Suprapubic skin (tissue), 4 donors: ENCODE measurements at regions not wholly inside any gene's neighbourhood (a gene's known extent, or its start where the extent isn't known, plus 50 kb on each side); places are given as distances from the start of the nearest gene placed in this dataset.

ENCODE experiments used
- DNase-seq, 2 donors: peaks; one replicate each; pipeline ENCODE4 v3.0.0-alpha.2; 2019; ENCODE audit warnings: low spot score in 2 of 2
- H3K27ac ChIP-seq: fragments of 200-600 bp; sonication (generic); one replicate; pipeline ENCODE4 v1.5.1; 2019
- H3K27me3 ChIP-seq: fragments of 200-600 bp; sonication (generic); one replicate; pipeline ENCODE4 v1.5.1; 2019
- H3K36me3 ChIP-seq: fragments of 200-600 bp; sonication (generic); one replicate; pipeline ENCODE4 v1.5.1; 2019
- H3K4me1 ChIP-seq: fragments of 200-600 bp; sonication (generic); one replicate; pipeline ENCODE4 v1.5.1; 2019
- H3K4me3 ChIP-seq: fragments of 200-600 bp; sonication (generic); one replicate; pipeline ENCODE4 v1.5.1; 2019; ENCODE audit warnings: mild to moderate bottlenecking
- H3K9me3 ChIP-seq: fragments of 200-600 bp; sonication (generic); one replicate; pipeline ENCODE4 v1.5.1; 2019
- CTCF ChIP-seq, 2 donors: fragments of 200-600 bp in 1 of 2; fragments of 450-650 bp in 1 of 2; sonication (generic) in 1 of 2; IDR thresholded peaks; one replicate each; pipeline ENCODE4 v1.5.1; 2016 to 2019; ENCODE audit warnings: antibody characterized with exemption in 2 of 2, mild to moderate bottlenecking in 1 of 2, moderate library complexity in 1 of 2
- EP300 ChIP-seq: sonication (generic); formaldehyde crosslinking; IDR thresholded peaks from one replicate; pipeline ENCODE4 v1.6.1; 2017; ENCODE audit warnings: antibody characterized with exemption
- POLR2A ChIP-seq, 2 donors: fragments of 450-650 bp; IDR thresholded peaks; one replicate each; pipeline ENCODE4 v1.6.1; 2017; ENCODE audit warnings: antibody characterized with exemption in 2 of 2, mild to moderate bottlenecking in 2 of 2, moderate library complexity in 2 of 2
- POLR2AphosphoS5 ChIP-seq, 3 donors: sonication (generic); formaldehyde crosslinking; IDR thresholded peaks; one replicate each; pipeline ENCODE4 v1.6.1; 2017; ENCODE audit warnings: antibody characterized with exemption in 3 of 3
- WGBS: methylation state at CpG from one replicate; pipeline ENCODE4 v1.1.5; 2018; 5-methylcytosine and 5-hydroxymethylcytosine counted together

- no peak for TF ChIP-seq POLR2AphosphoS5 (IDR thresholded peaks at IDR 0.05)
- no peak for TF ChIP-seq EP300
- TF ChIP-seq CTCF (IDR thresholded peaks at IDR 0.05): no peak
- no peak for TF ChIP-seq POLR2A (IDR thresholded peaks at IDR 0.05)
- DNase-seq: no peak
- Histone ChIP-seq H3K4me3 (no peak overlapping the region), H3K9me3 (peaks cover 9% of the 10 kb centered on the region), H3K36me3 (no peaks in the 10 kb centered on the region), H3K27me3 (no peaks in the 10 kb centered on the region), H3K4me1 (no peaks in the 10 kb centered on the region), H3K27ac (no peak overlapping the region)
- 23% methylated on average over 2 of the region's 2 CpGs for WGBS
These were observed 477.7 kb downstream of the ZIC1 start for GRCh38 chr3:147886879-147887278.

- Histone ChIP-seq H3K4me1 (no peaks in the 10 kb centered on the region), H3K27me3 (no peaks in the 10 kb centered on the region), H3K36me3 (no peaks in the 10 kb centered on the region), H3K4me3 (no peak overlapping the region), H3K27ac (no peak overlapping the region), H3K9me3 (no peaks in the 10 kb centered on the region)
- no peak for TF ChIP-seq CTCF (IDR thresholded peaks at IDR 0.05)
- TF ChIP-seq POLR2A (IDR thresholded peaks at IDR 0.05): no peak
- no peak for TF ChIP-seq EP300
- TF ChIP-seq POLR2AphosphoS5 (IDR thresholded peaks at IDR 0.05): no peak
- WGBS: 61% methylated on average over 2 of the region's 2 CpGs
- no peak for DNase-seq
These were observed 478.6 kb downstream of the ZIC1 start for GRCh38 chr3:147887797-147888196.

GRCh38 chr3:147890114-147890513, 480.9 kb downstream of the ZIC1 start:
- DNase-seq: no peak
- TF ChIP-seq POLR2AphosphoS5 (IDR thresholded peaks at IDR 0.05) (no peak), POLR2A (IDR thresholded peaks at IDR 0.05) (no peak), EP300 (no peak), CTCF (IDR thresholded peaks at IDR 0.05) (no peak)
- no peak overlapping the region for H3K4me3 ChIP-seq
- H3K27ac ChIP-seq: no peak overlapping the region
- H3K4me1 ChIP-seq: no peaks in the 10 kb centered on the region
- no peaks in the 10 kb centered on the region for H3K27me3 ChIP-seq
- H3K36me3 ChIP-seq: no peaks in the 10 kb centered on the region
- H3K9me3 ChIP-seq: no peaks in the 10 kb centered on the region

GRCh38 chr3:147895509-147895908, 486.3 kb downstream of the ZIC1 start:
- Histone ChIP-seq H3K36me3 (no peaks in the 10 kb centered on the region), H3K4me3 (no peak overlapping the region), H3K9me3 (no peaks in the 10 kb centered on the region), H3K4me1 (no peaks in the 10 kb centered on the region), H3K27me3 (no peaks in the 10 kb centered on the region), H3K27ac (no peak overlapping the region)
- DNase-seq: no peak
- TF ChIP-seq CTCF (IDR thresholded peaks at IDR 0.05) (no peak), POLR2A (IDR thresholded peaks at IDR 0.05) (no peak), POLR2AphosphoS5 (IDR thresholded peaks at IDR 0.05) (no peak), EP300 (no peak)
- 84% methylated on average over 1 of the region's 1 CpG for WGBS

- no peaks in the 10 kb centered on the region for H3K36me3 ChIP-seq
- H3K4me3 ChIP-seq: no peak overlapping the region
- H3K27ac ChIP-seq: no peak overlapping the region
- no peak for DNase-seq
- WGBS: 88% methylated on average over 3 of the region's 3 CpGs
- no peaks in the 10 kb centered on the region for H3K9me3 ChIP-seq
- no peaks in the 10 kb centered on the region for H3K27me3 ChIP-seq
- H3K4me1 ChIP-seq: no peaks in the 10 kb centered on the region
- TF ChIP-seq POLR2A (IDR thresholded peaks at IDR 0.05) (no peak), POLR2AphosphoS5 (IDR thresholded peaks at IDR 0.05) (no peak), CTCF (IDR thresholded peaks at IDR 0.05) (no peak), EP300 (no peak)
These were observed 491.7 kb downstream of the ZIC1 start for GRCh38 chr3:147900851-147901250.
